ENCODE measurements at regions not wholly inside any gene's neighbourhood (a gene's known extent, or its start where the extent isn't known, plus 50 kb on each side); places are given as distances from the start of the nearest gene placed in this dataset.

- TF ChIP-seq POLR2AphosphoS5 (IDR thresholded peaks at IDR 0.05; ENCODE audit: low read depth) (no peak), GABPA (IDR thresholded peaks at IDR 0.05; ENCODE audit: low read depth) (no peak), CTCF (IDR thresholded peaks at IDR 0.05; ENCODE audit: insufficient read depth, low read length) (no peak), REST (IDR thresholded peaks at IDR 0.05; ENCODE audit: insufficient replicate concordance, low read depth) (no peak), SPI1 (IDR thresholded peaks at IDR 0.05; ENCODE audit: borderline replicate concordance, low read depth) (no peak)
- no peak for DNase-seq (ENCODE audit: low read depth in 1 of 2, low spot score in 1 of 2)
- H3K27ac ChIP-seq (replicated peaks): no peak overlapping the region
- no peaks in the 10 kb centered on the region for H3K27me3 ChIP-seq (ENCODE audit: insufficient read depth, poor library complexity, severe bottlenecking)
- no peak overlapping the region for H3K4me3 ChIP-seq (replicated peaks; ENCODE audit: insufficient read depth, low read length)
Observed at GRCh38 chr2:142416996-142417395, 286.2 kb upstream of the LRP1B start.

GRCh38 chr2:142415461-142415860, 284.6 kb upstream of the LRP1B start:
- TF ChIP-seq REST (IDR thresholded peaks at IDR 0.05; ENCODE audit: insufficient replicate concordance, low read depth) (no peak), SPI1 (IDR thresholded peaks at IDR 0.05; ENCODE audit: borderline replicate concordance, low read depth) (no peak), GABPA (IDR thresholded peaks at IDR 0.05; ENCODE audit: low read depth) (no peak), CTCF (IDR thresholded peaks at IDR 0.05; ENCODE audit: insufficient read depth, low read length) (no peak), POLR2AphosphoS5 (IDR thresholded peaks at IDR 0.05; ENCODE audit: low read depth) (no peak)
- H3K27me3 ChIP-seq (ENCODE audit: insufficient read depth, poor library complexity, severe bottlenecking): no peaks in the 10 kb centered on the region
- no peak overlapping the region for H3K4me3 ChIP-seq (replicated peaks; ENCODE audit: insufficient read depth, low read length)
- no peak for DNase-seq (ENCODE audit: low read depth in 1 of 2, low spot score in 1 of 2)
- no peak overlapping the region for H3K27ac ChIP-seq (replicated peaks)

GRCh38 chr2:142398212-142398611, 267.4 kb upstream of the LRP1B start:
- no peak for DNase-seq (ENCODE audit: low read depth in 1 of 2, low spot score in 1 of 2)
- no peaks in the 10 kb centered on the region for H3K27me3 ChIP-seq (ENCODE audit: insufficient read depth, poor library complexity, severe bottlenecking)
- H3K4me3 ChIP-seq (replicated peaks; ENCODE audit: insufficient read depth, low read length): no peak overlapping the region
- no peak for TF ChIP-seq REST (IDR thresholded peaks at IDR 0.05; ENCODE audit: insufficient replicate concordance, low read depth)
- TF ChIP-seq SPI1 (IDR thresholded peaks at IDR 0.05; ENCODE audit: borderline replicate concordance, low read depth): no peak
- TF ChIP-seq GABPA (IDR thresholded peaks at IDR 0.05; ENCODE audit: low read depth): no peak
- TF ChIP-seq CTCF (IDR thresholded peaks at IDR 0.05; ENCODE audit: insufficient read depth, low read length): no peak
- no peak for TF ChIP-seq POLR2AphosphoS5 (IDR thresholded peaks at IDR 0.05; ENCODE audit: low read depth)
- no peak overlapping the region for H3K27ac ChIP-seq (replicated peaks)

All from HL-60 (cell line).